IMR-90 (cell line): ENCODE measurements at regions not wholly inside any gene's neighbourhood (a gene's known extent, or its start where the extent isn't known, plus 50 kb on each side); places are given as distances from the start of the nearest gene placed in this dataset.

Source experiments
- MXI1 ChIP-seq: IDR thresholded peaks from 2 replicates; pipeline ENCODE4 v1.6.1; 2012; ENCODE audit warnings: low read depth, mild to moderate bottlenecking, low read length, moderate library complexity, borderline replicate concordance
- POLR2A ChIP-seq: IDR thresholded peaks from 2 replicates; pipeline ENCODE4 v1.6.1; 2012; ENCODE audit warnings: mild to moderate bottlenecking, low read depth, low read length

- TF ChIP-seq POLR2A, result no peak
- TF ChIP-seq MXI1, result no peak
Observed at GRCh38 chr5:8581047-8581446, 712.1 kb downstream of the MTRR start.
